Hepatic stellate cell (primary cell): ENCODE measurements at regions not wholly inside any gene's neighbourhood (a gene's known extent, or its start where the extent isn't known, plus 50 kb on each side); places are given as distances from the start of the nearest gene placed in this dataset.

ENCODE experiments used
- DNase-seq: peaks from one replicate; pipeline ENCODE4 v3.0.0; 2011; ENCODE audit warnings: low spot score

- DNase-seq: no peak
Measured at GRCh38 chr1:88145752-88146151, 538.3 kb upstream of the PKN2 start.

GRCh38 chr1:88149686-88150085 lies 534.4 kb upstream of the PKN2 start:
- DNase-seq: no peak

DNA sequence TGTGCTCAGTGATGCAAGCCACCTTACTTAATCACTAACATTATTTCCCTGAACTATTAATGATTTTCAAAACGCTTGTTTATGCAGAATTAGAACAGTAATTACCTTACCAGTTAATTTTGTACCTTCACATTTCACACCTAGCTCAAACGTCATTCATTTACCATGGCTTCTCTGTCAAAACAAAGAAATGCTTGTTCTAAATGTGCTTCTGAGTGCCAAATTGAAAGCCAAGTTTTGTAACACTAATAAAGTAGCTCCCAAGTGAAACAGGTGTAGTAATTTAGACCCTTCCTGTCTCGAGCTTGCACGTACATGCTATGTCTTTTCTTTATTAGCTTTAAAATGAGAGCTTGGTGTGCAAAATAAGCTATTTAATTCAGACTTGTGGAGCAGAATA lies 533.7 kb upstream of the PKN2 start:
- no peak for DNase-seq

DNA sequence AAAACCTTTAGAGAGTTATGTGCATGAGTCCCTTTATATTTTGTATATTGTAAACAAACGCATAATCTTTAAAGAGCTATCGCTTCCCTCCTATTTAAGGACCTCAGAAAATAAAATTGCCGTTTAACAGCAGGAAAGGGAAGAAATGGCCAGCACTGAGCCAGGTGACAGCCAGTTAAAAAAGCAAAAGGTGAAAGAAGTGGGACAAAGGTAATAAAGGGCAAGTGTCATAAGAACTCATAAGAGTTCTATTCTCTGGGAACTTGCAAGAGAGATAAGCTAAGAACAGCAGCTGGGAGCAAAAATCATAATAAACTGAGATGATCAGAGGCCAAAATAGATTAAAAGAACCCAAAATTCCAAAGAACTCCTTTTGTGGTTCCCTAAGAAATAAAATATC lies 520.9 kb upstream of the PKN2 start:
- DNase-seq: no peak

DNA sequence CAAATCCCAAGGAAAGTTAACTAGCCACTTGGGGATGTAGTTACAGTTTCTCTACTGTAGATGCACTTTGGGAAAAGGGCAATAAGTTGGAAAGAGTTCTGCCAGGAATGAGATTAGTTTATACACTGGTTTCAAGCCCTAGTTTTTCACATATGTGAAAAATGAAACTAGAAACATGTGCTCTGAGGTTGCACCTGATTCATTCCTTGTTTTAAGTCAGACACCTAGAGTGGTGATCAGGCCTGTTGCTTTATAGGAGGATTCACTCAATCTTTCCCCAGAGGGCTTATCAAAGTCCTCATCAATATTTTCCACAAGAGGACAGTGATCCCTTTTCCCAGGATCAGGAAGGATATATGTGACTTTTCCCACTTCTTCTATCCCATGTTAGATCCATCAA lies 515.9 kb upstream of the PKN2 start:
- DNase-seq: no peak

GRCh38 chr1:88169139-88169538 lies 514.9 kb upstream of the PKN2 start:
- DNase-seq: no peak

- no peak for DNase-seq
Measured at GRCh38 chr1:88169939-88170338, 514.1 kb upstream of the PKN2 start.

DNA sequence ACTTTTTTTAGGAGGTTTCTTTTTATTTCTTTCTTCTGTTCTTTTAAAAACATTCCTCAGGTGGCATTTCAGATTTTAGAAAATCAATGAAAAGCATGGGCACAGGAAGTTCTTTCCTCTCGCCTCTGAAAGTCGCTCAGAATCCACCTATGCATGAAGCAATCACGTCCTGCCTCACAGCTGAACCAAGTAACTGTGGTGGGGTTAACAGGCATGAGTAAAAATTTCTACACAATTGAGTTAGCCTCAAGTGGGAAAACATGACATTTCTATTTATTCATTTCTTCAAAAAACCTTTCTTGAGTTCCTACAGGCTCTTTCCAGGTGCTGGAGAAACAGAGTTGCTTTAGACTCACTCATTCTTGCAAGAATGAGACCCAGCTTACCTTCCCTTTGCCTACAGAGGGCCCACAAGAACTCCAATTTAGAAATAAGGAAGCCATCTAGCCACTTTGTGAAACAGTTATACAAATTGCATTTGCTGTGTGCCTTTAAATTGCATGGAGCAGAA lies 508.9 kb upstream of the PKN2 start:
- DNase-seq: no peak

- DNase-seq: no peak
Measured at GRCh38 chr1:88175631-88176226, 508.3 kb upstream of the PKN2 start.

DNA sequence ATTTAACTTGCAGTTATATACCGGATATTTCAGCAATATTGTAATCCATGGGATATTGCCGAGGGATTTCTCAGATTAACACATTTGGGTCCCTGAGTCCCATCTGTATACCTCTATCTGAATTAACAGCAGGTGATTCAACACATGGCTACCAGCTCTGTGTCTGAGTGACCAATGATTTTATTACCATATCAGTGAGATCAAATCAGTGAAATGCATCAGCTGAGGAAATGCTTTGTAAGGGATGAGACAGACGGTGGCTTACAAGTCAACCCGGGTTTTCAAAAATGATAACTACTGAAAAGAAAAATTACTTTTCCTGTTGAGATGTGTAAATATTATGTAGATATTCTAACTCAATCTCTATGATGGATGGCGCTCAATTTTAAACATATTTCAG lies 504.1 kb upstream of the PKN2 start:
- DNase-seq: no peak

DNA sequence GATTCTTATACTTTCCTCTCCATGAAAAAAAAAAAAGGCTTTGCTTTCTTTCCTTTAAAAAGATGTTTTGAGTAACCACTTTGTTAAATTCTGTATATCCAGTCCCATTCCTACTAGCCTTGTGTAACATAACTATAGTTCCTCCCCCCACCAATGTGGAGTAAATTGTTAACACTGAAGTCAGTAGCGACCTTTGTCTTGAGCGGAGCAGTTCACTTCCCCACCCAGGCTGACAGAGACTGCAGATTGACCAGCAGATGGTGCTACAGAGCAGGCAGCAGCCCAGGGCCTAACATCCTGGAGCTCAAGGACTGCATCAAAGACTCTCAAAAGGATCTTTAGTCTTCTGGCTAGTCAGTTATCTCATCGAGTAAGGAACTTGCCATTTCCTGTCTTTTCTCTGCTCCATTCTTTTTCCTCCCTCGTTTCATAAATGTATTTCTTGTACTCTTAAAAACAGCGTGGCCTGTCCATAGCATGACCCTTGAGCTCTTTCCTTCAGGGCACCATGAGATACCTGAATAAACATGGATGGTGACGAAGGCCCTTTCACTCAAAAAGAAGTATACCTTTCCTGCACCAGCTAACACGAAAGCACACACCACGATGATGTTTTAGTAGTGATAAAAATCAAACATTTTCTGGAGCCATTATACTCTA lies 503.5 kb upstream of the PKN2 start:
- DNase-seq: peak; percentile 20

DNA sequence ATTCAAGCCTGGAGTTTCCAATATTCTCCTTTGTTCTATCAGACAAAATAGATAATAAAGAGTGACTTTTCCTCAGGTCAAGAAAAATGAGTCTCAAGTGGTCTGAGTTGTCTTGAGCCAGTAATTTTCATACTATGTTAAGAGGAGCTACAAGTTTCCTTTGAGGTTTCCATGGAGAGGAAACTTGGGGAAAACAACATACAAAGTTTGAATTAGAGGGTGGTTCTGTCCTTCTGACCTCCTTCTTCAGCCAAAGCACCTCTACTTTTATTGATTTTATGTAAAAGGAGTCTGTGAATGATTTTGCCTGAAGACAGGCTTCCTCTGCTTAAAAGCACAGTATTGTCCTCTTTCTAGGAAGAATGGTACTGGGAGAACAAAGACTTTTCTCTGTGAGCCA lies 497.2 kb upstream of the PKN2 start:
- DNase-seq: no peak

DNA sequence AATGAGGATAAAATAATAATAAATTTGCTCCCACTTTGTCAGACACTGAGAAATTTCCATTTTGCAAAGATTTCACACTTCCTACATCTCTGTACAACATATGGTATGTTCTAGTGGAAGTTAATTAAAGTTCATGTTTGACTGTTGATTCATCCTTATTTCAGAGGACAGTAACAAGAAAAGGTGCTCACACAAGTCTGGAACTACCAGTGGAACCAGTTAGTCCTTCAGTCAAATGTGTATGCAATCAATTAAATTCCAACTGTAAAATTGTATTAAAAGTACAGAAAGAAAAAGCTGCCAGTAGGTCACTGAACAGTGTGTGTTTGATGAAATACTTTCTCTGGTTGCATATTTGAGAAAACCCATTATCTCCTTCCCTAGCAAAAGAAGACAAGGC lies 496.0 kb upstream of the PKN2 start:
- no peak for DNase-seq

DNA sequence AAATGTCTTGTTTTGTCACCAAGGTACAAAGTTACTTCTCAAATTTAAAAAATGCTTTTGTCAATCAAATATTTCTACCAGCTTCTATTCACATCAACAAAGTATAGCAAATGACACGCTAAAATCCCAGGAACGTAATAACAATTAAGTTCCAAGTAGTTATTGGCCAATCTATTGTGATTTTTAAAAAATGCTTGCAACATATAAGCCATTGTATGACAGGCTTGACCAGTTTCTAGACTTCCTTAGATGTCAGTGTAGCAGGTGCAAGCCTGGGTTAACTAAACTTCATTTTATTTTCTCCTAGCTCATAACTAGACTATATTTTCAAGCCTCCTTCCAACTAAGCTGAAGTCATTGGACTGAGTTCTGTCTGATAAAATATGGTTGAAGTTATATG lies 494.5 kb upstream of the PKN2 start:
- no peak for DNase-seq

DNA sequence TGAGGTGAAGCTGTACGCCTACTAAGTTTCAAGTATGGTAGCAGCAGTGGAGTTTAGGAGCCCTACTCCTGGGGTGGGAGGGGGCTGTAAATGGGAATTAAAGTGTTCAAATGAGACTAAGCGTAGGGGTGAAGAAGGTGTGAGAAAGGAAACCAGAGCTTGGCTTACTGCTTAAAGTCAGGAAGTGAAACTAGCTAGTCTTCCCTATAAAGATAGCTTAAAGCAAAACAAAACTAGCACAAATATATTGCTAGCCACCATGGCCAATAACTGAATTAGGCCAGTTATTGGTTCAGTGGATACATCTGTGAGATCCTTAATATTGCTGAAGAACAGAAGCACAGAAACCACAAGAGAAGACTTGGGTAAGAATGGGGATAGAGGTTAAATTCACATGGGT lies 492.2 kb upstream of the PKN2 start:
- no peak for DNase-seq

DNA sequence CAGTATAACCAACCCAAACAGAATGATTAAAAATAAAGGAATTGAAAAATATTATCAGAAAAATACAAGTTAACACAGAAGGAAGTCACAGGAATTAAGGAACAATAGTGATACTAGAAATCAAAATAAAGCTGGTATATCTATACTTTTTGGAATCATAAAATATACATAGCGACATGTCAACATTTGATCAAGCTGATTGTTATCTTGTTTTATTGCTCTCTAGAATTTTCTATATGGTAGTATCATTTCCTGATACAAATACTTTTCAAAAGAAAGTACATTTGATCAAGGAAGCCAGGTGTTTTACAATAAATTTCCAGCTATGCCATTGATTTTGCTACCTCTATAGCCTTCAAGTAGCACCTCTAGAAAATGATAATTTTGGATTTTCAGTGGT lies 489.5 kb upstream of the PKN2 start:
- DNase-seq: no peak

DNA sequence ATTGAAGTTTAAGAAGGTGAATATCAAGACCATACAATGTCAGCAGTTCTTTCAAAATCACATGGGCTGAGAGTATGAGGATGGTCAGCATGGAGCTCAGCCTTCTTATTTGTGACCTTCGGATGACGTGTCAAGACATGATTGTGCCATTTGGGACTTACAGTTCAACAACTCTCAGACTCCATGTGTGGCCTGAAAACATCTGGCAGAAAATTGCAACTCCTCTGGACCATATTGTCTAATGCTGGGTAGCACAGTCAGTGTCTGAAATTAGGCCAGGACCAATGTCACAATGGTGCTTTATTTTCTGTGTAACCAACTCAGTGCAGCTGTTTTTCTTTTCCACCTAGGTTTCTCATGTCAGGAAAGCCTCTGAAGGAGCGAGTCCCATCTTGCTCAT lies 483.5 kb upstream of the PKN2 start:
- DNase-seq: no peak

DNA sequence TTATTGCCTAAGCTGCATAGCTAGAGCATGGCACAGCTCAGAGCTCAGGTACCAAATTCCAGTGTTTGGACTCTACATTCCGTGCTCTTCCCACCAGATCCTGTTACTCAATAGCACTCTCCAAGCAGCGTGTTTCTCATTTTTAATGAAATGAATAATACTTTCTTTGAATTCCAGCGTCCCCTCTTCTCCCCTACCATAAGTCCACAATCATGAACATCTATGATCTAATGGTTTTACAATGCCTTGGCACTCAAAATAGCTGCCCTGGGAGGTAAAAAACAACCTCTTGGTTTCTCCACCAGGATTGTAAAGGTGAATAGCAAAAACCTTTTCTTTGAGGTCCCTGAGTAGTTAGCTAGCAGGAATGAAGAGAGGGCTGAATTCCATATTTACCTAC lies 480.0 kb upstream of the PKN2 start:
- no peak for DNase-seq

- no peak for DNase-seq
Measured at GRCh38 chr1:88204612-88205167, 479.4 kb upstream of the PKN2 start.

- DNase-seq: no peak
Measured at GRCh38 chr1:88208389-88208788, 475.7 kb upstream of the PKN2 start.

DNA sequence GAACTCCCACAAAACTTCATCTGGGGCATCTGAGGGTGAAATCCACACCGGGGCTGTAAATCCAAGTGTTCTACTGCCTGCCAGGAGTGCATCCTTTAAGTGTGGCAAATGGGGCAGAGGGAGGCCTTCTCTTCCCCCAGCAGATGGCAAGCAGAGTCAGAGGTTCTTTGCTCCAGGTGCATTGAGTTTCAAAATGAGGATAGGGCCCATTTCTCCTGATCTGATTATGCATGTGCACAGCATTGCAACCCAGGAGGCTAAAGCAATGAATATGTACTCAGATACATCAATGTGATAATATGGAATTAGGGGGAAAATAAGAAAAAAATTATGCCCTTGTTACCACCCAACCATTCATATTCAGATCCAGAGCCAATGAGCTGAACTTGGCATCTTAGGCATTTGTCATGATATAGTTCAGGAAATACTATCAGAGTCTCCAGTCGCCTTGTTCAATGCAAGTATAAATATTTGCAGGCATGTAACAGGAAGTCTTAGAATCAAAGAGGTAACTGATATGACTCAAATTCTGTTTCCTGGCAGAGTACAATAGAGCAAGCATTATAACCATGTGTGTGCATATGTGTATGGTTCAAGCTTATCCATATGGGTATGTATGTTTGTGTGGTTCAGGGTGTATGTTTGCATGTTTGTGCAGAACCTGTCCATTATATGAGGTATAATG lies 473.8 kb upstream of the PKN2 start:
- DNase-seq: no peak

- no peak for DNase-seq
Measured at GRCh38 chr1:88216441-88216840, 467.6 kb upstream of the PKN2 start.

- DNase-seq: no peak
Measured at GRCh38 chr1:88217386-88217785, 466.7 kb upstream of the PKN2 start.
